ENCODE measurements at regions not wholly inside any gene's neighbourhood (a gene's known extent, or its start where the extent isn't known, plus 50 kb on each side); places are given as distances from the start of the nearest gene placed in this dataset.
"Not testable (repeated sequence)": the region's sequence is repeated elsewhere in the genome, so short reads cannot be mapped to it uniquely, and the experiment has no call there.

DNA sequence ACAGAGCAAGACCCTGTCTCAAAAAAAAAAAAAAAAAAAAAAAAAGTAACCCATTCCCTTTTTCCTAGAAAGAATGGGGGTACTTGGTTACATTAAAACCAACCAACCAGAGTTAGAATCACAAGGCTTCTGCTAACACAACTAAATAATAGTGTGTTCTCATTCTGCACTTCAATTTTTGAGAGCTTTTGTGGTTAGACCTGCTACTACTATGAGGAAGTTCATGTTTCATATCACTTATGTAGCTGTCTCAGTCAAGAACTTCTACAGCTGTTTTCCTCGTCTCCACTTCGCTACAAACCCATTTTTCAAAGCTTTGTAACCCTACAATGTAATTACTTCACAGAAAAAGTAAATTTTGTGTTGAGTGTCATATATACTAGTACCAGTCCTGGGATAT, 58.3 kb downstream of the PDHA2 start:
- DNase-seq: no peak

DNA sequence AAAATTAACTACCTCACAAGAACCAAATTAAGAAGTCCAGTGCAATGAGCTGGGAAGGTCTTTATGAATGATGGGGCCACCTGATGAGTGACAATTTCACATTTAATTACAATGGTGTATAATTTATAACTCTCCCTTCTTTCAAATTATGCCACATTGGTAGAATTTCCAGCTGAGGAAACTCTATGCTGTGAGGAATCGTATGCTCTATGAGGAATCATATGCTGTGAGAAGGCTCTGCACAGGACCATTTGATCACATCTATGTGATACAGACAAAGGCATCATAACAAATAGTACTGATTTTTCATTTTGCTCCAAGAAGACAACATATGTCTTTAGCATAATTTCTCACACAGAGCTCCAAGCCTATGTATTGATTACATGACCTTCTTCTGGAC, 69.3 kb downstream of the PDHA2 start:
- no peak for DNase-seq

DNA sequence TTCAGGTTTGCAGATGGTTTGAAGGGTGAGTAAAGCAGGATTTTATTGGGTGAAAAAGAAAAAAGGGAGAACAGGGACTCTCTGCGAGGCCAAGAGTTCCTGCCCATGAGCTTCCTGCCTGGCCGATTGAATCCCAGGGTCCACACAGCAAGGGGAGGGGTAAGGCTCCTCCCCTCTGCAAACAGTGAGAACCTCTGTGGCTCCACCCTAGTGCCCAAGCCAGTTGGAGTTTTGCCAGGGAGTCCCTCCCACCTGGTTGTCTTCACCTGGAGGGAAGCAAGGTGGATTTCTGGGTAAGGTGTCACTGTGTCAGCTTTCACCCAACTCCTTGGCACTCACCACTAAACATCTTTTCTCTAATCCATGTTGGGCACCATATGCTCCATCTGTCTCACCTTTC, 70.9 kb downstream of the PDHA2 start:
- no peak for DNase-seq

DNA sequence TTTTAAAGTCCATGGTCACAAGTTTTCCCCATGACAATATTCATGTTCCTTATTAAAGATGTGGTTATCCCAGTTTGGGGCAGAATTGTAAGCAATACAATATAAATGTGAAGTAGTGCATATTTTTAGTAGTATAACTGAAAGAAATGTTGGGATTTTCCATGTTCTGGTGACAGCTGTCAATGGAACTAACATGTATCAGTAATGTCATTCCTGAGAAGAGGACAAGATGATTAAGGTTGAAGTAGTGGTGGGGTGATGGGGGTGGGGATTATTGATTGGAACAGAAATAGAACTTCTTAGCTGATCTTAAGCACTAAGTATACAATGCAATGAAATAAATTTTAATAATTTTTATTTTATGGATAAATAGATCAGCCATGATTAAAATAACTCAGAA, 81.6 kb downstream of the PDHA2 start:
- DNase-seq: no peak

DNA sequence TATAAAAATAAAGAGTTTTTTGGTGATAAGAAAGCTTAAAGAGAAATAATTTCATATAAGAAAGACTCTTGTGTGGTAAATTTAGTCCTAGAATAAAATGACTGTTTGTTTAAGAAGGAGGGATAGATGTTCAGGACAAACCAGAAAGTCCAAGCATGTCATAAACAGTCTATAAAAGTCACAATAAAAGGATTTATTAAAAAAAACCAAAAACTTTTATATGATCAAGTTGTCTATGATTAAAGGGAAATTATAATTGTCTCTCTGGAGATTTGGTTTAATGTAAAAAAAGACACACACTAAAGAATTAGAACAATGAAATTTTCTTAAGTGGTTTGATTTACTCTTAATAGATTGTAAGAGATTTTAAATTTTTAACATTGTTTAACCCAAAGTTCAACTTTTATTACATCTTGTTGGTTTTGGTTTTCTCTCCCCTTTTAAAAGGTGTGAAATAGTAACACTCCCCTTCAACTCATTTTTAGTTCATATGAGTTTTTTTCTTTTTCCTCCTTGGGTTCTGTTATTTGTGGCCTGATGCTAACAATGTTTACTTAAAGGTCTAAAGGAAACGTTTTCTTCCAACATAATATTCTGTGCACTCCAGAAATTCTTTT, 89.7 kb downstream of the PDHA2 start:
- DNase-seq: no peak

DNA sequence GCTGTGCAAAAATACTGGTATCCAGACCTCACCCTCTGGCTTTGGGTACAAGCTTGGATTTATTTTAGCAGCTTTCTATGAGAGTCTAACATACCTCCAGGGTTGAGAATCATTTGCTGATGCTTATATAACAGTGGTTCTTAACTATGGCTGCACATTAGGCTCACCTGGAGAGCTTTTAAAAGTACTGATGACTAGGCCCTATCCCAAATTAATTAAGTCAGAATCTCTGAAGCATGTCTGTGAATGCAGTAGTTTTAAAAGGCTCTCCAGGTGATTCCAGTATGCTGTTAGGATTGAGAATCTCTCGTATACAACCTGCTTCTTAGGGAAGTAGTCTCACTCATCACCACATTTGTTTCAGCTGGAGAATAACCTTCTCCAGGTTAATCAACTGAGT, 99.2 kb downstream of the PDHA2 start:
- DNase-seq: no peak

DNA sequence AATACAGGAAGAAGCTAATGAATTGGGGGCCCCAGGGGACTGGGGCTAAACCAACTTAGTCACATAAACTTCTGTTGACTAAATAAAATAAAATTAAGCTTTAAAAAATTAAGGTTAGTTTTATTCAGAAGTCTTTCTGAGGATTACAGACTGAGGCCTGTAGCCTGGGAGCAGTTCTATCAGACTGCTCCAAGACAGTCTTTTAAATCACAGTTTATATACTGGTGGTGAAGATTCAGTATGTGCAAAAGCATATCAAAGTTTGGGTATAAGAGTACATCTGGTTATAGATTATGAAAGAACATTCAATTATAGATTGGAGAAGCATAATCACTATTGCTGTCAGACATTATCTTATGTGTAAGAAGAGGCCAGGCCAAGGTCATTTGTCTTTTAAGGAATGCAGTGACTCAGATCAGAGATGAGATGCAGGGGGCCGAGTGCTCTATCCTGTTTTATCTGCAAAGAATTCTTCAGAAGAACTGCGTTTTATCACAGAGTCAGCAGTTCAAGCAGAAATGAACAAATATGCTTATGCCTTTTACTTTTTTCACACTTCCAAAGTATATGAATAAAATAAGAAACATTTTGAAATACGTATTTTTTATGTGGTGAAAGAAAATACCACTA, 109.4 kb downstream of the PDHA2 start:
- DNase-seq: no peak

DNA sequence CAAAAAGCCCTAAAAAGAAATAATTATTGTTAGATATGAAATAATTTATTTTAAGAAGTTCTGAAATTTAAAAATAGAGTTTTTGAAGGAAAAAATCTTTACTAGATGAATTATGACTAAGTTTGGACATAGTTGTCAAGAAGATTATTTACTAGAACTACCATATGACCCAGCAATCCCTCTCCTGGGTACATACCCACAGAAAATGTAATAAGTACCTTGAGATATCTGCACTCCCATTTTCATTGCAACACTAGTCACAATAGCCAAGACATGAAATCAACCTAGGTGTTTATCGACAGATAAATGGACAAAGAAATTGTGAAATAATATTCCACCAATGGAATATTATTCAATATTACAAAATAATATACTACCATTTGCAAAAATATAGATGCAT, 109.9 kb downstream of the PDHA2 start:
- DNase-seq: no peak

DNA sequence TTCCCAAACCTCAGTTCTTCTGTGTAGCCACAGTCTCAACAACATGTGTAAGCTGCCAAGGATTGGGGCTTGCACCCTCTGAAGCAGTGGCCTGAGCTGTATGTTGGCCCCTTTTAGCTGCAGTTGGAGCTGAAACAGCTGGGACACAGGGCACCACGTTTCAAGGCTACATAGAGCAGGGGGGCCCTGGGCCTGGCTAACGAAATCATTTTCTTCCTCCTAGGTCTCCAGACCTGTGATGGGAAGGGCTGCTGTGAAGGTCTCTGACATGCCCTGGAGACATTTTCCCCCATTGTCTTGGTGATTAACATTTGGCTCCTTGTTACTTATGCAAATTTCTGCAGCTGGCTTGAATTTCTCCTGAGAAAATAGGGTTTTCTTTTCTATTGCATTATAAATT, 112.6 kb downstream of the PDHA2 start:
- not testable (repeated sequence) for DNase-seq

DNA sequence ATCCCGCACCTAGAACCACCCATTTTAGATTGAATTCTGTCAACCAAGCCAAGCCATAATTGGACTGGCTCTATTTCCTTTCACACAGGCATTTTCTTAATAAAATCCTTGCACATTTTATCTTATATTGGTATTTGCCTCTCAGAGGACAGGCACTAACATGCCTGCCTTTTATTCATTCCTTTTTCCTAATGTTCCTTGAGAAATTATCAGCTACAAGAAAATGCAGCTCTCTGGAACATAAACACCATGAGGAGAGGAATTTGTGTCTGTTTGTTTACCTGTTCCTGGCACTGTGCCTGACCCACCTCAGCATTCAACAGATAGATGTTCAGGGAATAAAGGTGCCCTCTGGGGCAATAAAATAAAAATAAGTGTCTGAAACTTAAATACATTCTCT, 116.2 kb downstream of the PDHA2 start:
- no peak for DNase-seq

DNA sequence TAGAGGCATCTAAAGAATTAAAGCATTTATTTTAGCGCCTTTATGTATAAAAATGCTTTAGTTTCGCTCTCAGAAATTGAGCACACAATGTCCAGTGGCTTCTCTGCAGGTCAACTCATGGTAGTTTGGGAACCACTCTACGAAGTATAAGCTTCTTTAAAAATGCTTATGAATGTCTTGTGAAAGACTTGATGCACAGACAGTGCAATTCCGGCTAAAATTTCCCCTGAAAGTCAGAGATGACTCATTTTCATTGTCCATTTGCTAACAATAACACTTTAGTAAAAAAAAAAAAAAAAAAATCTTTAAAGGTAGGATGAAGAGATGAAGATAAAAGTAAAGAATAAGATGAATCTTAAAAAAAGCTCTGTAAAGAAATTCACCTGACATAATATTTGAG, 117.2 kb downstream of the PDHA2 start:
- no peak for DNase-seq

DNA sequence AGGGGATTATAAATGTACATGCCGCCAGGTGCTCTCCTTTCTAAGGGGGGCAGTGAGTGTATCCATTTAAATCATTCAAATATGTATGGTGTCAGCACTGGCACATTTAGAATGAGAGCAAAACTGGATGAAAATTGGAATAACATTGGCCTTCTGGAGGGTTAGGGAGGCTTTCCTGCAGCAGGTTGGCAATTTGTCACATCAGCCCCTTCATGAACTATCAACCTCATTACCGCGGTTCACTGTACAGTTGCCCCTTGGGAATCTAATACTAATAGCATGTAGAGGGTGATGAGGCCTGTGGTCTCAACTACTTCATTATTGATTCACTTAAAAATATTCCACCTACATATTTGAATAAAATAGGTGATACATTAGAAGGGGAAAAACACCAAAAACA, 117.9 kb downstream of the PDHA2 start:
- no peak for DNase-seq

DNA sequence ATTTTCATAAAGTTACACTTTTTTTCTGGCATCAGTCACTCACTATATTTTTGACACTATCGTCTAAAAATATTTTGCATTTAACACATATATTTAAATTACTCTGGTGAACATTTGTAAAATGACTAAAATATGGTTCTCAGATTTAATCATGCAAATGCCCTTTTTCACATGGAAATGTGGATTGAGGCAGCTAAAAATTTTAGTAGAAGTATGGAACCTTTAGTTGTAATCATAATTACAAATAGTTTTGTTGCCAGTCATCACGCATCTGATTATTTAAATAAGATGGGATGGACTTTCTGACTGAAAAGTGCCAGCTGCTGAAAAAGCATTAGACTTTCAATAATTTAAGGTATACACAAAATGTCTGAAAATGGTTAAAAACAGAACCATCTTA, 119.3 kb downstream of the PDHA2 start:
- DNase-seq: no peak

DNA sequence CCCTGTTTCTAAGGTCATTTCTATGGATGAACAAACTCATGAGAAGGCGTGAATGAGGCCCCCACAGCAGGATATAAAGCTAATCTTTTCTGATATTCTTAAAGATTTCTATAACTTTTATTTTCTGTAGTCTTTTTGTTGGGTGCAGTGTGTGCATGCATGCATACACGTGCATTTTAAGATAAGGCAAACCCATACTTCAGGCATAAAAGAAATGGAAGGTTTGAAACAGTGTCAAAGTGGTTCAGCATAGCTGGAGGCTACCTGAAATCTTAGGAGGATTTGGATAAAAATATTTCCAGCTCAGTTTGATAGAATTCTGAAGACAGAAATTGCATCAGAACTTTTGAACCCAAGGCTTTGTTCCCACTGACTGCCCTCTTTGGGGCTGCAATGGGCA, 119.7 kb downstream of the PDHA2 start:
- DNase-seq: no peak

DNA sequence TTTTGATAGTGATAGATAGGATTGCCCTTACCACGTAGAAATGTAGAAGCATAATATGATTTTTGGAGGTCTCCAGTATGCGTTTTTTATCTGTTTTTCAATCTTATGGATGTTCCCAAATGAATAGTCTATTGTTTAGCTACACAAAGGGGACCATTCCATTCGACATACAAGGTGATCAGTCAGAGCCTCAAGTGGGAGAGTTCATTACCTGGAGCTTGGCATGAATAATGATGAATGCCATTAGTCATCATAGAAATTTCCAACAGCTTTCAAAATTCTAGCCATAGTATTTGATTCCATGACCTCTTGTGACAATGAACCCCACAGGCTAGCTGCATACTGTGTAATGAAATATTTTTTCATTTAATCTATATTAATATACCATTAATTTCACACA, 123.6 kb downstream of the PDHA2 start:
- DNase-seq: no peak

DNA sequence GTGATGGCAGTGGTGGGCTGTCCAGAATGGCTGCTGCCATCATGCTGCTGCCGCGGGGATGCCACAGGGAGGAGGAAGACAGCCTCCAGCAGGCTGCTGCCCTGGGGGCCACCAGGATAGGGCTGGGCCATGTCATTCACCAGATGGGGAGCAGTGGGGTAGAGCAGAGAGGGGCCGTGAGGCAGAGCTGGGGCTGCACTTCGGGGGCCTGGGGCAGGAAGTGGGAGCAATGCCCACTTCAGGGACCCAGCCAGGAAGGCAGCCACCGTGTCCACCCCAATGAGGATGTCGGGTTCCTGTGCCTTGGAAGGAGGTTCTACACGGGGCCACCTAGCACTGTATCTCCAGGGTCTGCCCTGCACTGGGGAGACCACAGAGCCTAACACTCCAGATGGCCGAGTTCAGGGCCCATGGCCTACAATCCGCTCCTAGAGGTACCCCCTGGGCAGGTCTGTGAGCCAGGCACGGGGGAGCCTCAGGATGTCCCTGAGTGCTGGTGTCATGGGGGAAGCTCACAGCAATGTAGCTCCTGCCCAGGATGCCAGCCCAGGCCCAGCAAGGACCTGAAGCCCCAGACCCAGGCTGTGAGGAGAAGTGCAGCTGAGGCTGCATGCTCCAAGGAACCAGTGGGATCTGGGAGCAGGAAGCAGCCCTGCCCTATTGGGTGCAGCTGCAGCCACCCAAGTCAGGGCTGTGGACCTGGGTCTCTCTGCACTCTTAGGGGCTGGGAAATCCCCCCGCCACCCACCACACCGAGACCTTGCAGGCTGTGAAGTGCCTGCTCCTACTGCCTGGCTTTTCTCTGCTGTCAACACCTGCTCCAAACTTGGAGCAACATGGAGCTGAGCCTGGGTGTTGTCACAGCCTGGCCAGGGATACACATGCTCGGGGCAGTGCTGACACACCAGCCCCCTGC, 140.3 kb downstream of the PDHA2 start:
- DNase-seq: no peak

DNA sequence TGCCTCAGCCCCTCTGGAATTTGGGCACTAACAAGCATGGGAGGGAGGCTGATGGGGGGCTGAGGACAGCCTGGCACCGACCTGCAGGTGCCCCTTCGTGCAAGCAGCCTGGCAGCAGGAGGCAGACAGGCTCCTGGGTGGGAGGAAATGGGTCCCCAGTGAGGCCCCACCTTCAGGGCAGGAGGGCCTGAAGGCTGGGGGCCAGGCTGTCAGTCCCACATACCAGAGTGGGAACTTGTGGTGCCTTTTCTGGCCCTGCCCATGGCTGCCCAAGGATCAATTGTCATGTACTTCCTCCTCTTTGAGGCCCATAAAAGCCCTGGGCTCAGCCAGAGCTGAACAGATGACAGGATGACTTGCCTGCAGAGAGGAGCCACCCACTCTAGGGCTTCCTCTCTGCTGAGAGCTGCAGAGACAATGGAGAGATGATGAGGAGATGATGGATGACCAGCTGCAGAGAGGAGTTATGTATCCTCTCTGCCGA, 141.0 kb downstream of the PDHA2 start:
- no peak for DNase-seq

DNA sequence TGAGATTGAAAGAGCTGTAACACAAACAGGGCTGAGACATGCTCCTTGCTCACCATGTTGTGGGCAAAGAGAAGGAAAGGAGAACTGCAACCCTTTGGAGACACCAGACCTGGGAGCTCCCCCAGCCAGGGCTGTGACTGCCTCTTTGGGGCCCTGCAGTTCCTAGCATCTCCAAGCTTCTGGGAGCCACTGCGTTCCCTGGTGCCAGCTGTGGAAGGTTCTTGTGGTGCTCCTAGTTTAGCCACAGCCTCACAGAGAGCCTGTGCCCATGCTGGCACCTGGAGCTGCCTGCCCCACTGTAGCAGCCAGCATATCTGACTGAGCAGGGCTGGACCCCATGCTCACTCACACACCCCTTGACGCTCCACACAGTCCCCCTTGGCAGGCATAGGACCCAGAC, 141.7 kb downstream of the PDHA2 start:
- no peak for DNase-seq

DNA sequence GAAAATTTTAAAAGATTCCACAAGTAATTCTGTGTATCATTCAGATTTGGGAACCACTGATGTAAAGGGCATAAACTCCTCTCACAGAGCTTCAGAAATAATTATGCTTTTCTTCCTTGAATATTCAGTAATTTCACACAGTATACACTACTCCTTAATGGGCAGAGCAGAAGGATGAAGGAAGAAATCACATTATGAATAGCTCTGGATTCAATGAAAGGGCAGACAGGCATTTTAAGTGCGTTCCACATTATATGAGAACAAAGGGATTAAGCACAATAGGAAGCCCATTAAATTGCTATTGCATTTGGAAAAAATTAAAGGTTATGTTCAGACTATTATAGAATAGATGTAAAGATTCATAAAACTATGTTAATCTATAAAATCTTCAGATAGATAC, 142.6 kb downstream of the PDHA2 start:
- no peak for DNase-seq

DNA sequence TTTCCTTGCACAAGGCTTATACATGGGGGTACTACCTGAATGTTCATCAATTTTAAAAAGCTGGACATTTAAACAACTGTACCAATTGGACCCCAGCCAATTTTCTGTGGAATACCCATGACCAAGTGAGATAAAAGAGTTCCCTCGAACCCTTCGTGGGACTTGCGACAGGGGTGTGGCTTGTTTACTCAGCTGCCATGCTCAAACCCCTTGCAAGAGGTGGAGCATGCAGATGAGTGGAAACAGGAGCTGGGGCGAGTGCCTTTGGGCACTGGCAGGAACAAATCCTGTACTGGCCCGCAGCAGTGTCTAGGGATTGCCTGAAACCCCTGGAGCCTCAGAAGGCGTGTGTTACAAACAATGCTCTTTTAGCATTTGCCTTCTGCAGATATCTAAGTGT, 144.2 kb downstream of the PDHA2 start:
- no peak for DNase-seq

DNA sequence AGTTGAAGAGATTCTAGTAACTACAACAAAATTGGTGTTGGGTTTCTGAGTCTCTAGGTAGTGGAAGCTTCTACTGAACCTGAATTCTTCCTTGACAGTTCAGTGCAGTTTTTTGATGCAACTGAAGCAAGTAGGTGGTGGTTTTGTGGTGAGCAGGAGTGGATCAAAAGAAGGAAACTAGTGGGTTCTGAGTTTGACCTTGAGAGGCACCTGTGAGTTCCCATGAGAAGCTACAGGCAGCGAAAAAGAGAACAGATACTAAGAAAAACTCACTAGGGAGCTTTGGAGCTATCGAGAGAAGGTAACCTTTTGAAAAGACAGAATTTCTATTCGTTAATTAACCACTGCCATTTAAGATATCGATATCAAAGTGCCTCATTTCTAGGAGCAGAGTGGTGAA, 145.2 kb downstream of the PDHA2 start:
- DNase-seq: no peak

DNA sequence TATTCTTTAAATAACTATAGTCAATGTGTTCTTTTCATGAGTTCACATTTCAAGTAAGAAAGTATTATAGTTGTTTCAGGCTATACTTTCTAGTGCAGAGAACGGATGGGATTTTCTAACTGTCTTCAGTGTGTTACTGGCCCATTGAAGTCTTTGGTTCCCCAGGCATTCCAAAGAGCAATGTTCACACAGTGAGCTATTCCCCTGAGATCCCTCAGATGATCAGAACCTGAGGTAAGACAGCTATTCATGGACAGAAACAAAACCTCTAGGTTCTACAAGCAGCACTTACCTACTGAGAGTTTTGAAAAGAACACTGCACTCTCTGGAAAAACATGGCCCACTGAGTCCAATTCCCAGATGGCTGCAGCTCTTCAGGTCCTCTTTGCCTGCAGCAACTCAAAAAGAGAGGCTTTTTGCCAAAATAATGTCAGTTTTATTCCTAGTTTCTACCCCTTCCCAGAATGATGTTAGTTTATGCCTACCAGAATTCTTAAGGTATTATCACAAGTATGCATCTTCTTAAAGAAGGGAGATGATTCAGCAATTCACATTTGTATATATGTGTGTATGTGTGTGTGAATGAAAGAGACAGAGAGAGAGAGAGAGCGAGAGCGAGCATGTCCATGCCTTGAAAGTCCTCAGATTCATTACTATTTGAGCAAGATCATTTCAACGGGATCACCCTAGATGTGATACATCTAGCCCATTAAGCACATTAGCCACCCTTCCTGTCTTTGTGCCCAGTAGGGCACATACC, 146.1 kb downstream of the PDHA2 start:
- DNase-seq: no peak

DNA sequence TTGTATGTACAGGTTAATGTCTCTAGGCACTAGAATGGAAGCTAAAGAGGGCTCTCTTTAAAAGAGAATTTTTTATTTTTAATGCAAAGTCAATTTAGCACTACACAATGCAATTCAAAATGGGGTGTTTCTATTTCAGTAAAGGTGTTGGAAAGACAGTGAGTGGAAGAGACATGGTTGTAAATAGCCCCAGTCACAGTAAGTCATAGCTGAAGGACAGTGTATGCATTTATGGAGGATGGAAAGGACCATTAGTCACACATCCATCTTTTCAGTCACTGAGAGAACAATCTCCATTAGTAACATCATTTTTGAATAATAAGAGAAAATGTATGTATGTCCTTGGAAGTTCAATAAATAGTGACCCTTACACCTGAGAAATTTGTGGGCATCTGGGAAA, 148.0 kb downstream of the PDHA2 start:
- DNase-seq: no peak

All from NCI-H446 (cell line).